Thoracic aorta (tissue), 2 donors: ENCODE measurements at regions not wholly inside any gene's neighbourhood (a gene's known extent, or its start where the extent isn't known, plus 50 kb on each side); places are given as distances from the start of the nearest gene placed in this dataset.

Experiments used
- ATAC-seq: fragments of 150-250 bp; one replicate; pipeline ENCODE4 v1.8.0; 2017; ENCODE audit warnings: low read depth; ENCODE audit not compliant: insufficient number of reproducible peaks, low FRiP score
- DNase-seq: peaks from one replicate; pipeline ENCODE4 v3.0.0-alpha.2; 2020; ENCODE audit warnings: low spot score
- H3K27ac ChIP-seq, 2 donors: fragments of 200-600 bp; sonication (generic); 1 replicate in 1 of 2; 2 replicates in 1 of 2; pipeline ENCODE4 v1.5.1; 2016; ENCODE audit warnings: mild to moderate bottlenecking in 2 of 2, moderate library complexity in 2 of 2
- H3K27me3 ChIP-seq: fragments of 200-600 bp; sonication (generic); replicated peaks from 2 replicates; pipeline ENCODE4 v1.6.0; 2016; ENCODE audit warnings: mild to moderate bottlenecking; ENCODE audit not compliant: insufficient read depth
- H3K36me3 ChIP-seq: fragments of 200-600 bp; sonication (generic); one replicate; pipeline ENCODE4 v1.5.1; 2016
- H3K4me1 ChIP-seq, 2 donors: fragments of 200-600 bp; sonication (generic); 1 replicate in 1 of 2; 2 replicates in 1 of 2; pipeline versions ENCODE4 v1.5.1 to v1.6.0; 2016; ENCODE audit warnings: low read depth in 2 of 2, mild to moderate bottlenecking in 1 of 2; ENCODE audit not compliant: control insufficient read depth in 1 of 2
- H3K4me3 ChIP-seq: fragments of 200-600 bp; sonication (generic); 2 replicates; pipeline ENCODE4 v1.5.1; 2016; ENCODE audit warnings: mild to moderate bottlenecking
- H3K9me3 ChIP-seq: fragments of 200-600 bp; sonication (generic); 2 replicates; pipeline ENCODE4 v1.5.1; 2016
- TF ChIP-seq, protein P1 (sequence below): fragments of 200-600 bp; sonication (generic); IDR thresholded peaks from one replicate; pipeline ENCODE4 v1.5.1; 2019; ENCODE audit warnings: antibody characterized with exemption

- H3K4me3 ChIP-seq = no peak overlapping the region
- H3K9me3 ChIP-seq = no peaks in the 10 kb centered on the region
- H3K27ac ChIP-seq = no peak overlapping the region
- no peaks in the 10 kb centered on the region for H3K27me3 ChIP-seq
- DNase-seq = no peak
- no peaks in the 10 kb centered on the region for H3K4me1 ChIP-seq
- ATAC-seq = no peak
- TF ChIP-seq, protein P1, sequence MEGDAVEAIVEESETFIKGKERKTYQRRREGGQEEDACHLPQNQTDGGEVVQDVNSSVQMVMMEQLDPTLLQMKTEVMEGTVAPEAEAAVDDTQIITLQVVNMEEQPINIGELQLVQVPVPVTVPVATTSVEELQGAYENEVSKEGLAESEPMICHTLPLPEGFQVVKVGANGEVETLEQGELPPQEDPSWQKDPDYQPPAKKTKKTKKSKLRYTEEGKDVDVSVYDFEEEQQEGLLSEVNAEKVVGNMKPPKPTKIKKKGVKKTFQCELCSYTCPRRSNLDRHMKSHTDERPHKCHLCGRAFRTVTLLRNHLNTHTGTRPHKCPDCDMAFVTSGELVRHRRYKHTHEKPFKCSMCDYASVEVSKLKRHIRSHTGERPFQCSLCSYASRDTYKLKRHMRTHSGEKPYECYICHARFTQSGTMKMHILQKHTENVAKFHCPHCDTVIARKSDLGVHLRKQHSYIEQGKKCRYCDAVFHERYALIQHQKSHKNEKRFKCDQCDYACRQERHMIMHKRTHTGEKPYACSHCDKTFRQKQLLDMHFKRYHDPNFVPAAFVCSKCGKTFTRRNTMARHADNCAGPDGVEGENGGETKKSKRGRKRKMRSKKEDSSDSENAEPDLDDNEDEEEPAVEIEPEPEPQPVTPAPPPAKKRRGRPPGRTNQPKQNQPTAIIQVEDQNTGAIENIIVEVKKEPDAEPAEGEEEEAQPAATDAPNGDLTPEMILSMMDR = no peak
- no peaks in the 10 kb centered on the region for H3K36me3 ChIP-seq
Observed at GRCh38 chr2:49459314-49459993, 305.1 kb upstream of the FSHR start.

DNA sequence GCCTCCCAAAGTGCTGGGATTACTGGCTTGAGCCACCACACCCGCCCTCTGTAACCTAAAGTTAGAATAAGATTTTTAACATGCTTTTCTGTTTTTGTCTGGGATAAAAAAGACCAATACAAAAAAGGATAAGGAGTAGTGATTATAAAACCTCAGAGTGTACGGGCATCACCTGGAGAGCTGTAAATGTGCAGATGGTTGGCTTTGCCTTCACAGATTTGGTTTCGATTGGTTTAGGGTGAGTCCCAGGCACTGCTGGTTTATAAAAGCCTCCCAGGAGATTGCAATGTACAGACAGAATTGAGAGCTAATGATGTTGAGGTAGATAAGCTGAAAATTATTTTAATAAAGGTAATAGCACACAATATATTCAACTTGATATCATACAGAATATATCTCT lies 289.7 kb upstream of the FSHR start:
- H3K27ac ChIP-seq = no peak overlapping the region
- DNase-seq (no peak), ATAC-seq (no peak)
- H3K27me3 ChIP-seq = no peaks in the 10 kb centered on the region
- no peaks in the 10 kb centered on the region for H3K9me3 ChIP-seq
- no peaks in the 10 kb centered on the region for H3K4me1 ChIP-seq
- TF ChIP-seq, protein P1 = no peak
- H3K36me3 ChIP-seq = no peaks in the 10 kb centered on the region
- H3K4me3 ChIP-seq = no peak overlapping the region

GRCh38 chr2:49426996-49427395 lies 272.7 kb upstream of the FSHR start:
- no peaks in the 10 kb centered on the region for H3K36me3 ChIP-seq

GRCh38 chr2:49416252-49416651 lies 261.9 kb upstream of the FSHR start:
- Histone ChIP-seq H3K27ac (no peak overlapping the region), H3K9me3 (no peaks in the 10 kb centered on the region), H3K36me3 (no peaks in the 10 kb centered on the region), H3K4me1 (no peaks in the 10 kb centered on the region), H3K27me3 (no peaks in the 10 kb centered on the region), H3K4me3 (no peak overlapping the region)
- TF ChIP-seq, protein P1 = no peak
- DNase-seq (no peak), ATAC-seq (no peak)

More at GRCh38 chr2:49426996-49427395, 272.7 kb upstream of the FSHR start:
- Histone ChIP-seq H3K27ac (no peak overlapping the region), H3K4me1 (no peaks in the 10 kb centered on the region), H3K9me3 (no peaks in the 10 kb centered on the region), H3K4me3 (no peak overlapping the region), H3K27me3 (no peaks in the 10 kb centered on the region)
- ATAC-seq (no peak), DNase-seq (no peak)
- TF ChIP-seq, protein P1 = no peak

DNA sequence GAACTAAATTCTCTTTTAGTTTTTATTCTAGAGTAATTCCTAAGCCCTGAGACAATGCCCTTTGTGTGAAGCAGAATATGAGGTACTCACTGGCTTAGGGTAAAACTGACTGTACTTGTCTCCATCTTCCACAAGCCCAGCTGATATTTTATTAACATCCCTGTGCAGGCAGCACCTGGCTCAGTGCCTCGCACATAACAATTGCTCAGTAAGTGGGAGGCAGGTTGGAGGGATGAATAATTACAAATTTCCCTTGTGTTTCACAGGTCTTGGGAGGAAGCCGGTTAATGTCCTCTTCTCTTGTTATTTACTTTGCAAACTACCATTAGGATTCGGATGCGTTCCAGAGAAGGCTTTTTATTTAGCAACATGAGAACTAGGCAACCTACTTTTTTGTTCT lies 249.8 kb upstream of the FSHR start:
- no peak for ATAC-seq
- H3K4me1 ChIP-seq = no peaks in the 10 kb centered on the region

More for the DNA sequence above, 249.8 kb upstream of the FSHR start:
- Histone ChIP-seq H3K9me3 (no peaks in the 10 kb centered on the region), H3K4me3 (no peak overlapping the region), H3K36me3 (no peaks in the 10 kb centered on the region), H3K27me3 (no peaks in the 10 kb centered on the region), H3K27ac (no peak overlapping the region)
- TF ChIP-seq, protein P1 = no peak
- DNase-seq = no peak
